Caki2 (cell line): ENCODE measurements at regions not wholly inside any gene's neighbourhood (a gene's known extent, or its start where the extent isn't known, plus 50 kb on each side); places are given as distances from the start of the nearest gene placed in this dataset.

ENCODE experiments used
- DNase-seq: peaks from one replicate; pipeline ENCODE4 v3.0.0-alpha.2; 2015; ENCODE audit warnings: low read depth
- in situ Hi-C: cut with HindIII; loops from 2 replicates; pipeline ENCODE4 v1.10.0; 2016; ENCODE audit warnings: low sequenced_read_pairs, low pct_unique_long_range_greater_than_20kb, mixed read lengths

- no peak for DNase-seq
- in situ Hi-C loops = no loop called here
Measured at GRCh38 chr5:62742207-62742606, 163.6 kb downstream of the LRRC70 start.

- in situ Hi-C loops = no loop called here
- DNase-seq = no peak
Measured at GRCh38 chr5:62741761-62742160, 163.1 kb downstream of the LRRC70 start.

GRCh38 chr5:62737766-62738165 lies 159.1 kb downstream of the LRRC70 start:
- in situ Hi-C loops = no loop called here
- no peak for DNase-seq

- in situ Hi-C loops = no loop called here
- no peak for DNase-seq
Measured at GRCh38 chr5:62732677-62733121, 154.1 kb downstream of the LRRC70 start.

- no peak for DNase-seq
- in situ Hi-C loops = no loop called here
Measured at GRCh38 chr5:62731022-62731421, 152.4 kb downstream of the LRRC70 start.

- in situ Hi-C loops = no loop called here
- DNase-seq = no peak
Measured at GRCh38 chr5:62729675-62730074, 151.1 kb downstream of the LRRC70 start.

- DNase-seq = no peak
- in situ Hi-C loops = no loop called here
Measured at GRCh38 chr5:62727861-62728260, 149.2 kb downstream of the LRRC70 start.

- DNase-seq = no peak
- in situ Hi-C loops = no loop called here
Measured at GRCh38 chr5:62727184-62727583, 148.6 kb downstream of the LRRC70 start.

GRCh38 chr5:62722360-62722759 lies 143.7 kb downstream of the LRRC70 start:
- no peak for DNase-seq
- in situ Hi-C loops = no loop called here

GRCh38 chr5:62720031-62720441 lies 141.4 kb downstream of the LRRC70 start:
- in situ Hi-C loops = no loop called here

GRCh38 chr5:62719061-62719720 lies 140.6 kb downstream of the LRRC70 start:
- in situ Hi-C loops = no loop called here
- no peak for DNase-seq

More at GRCh38 chr5:62720031-62720441, 141.4 kb downstream of the LRRC70 start:
- peak; percentile 44 for DNase-seq

GRCh38 chr5:62718324-62718723 lies 139.7 kb downstream of the LRRC70 start:
- in situ Hi-C loops = no loop called here
- peak; percentile 16 for DNase-seq

- in situ Hi-C loops = no loop called here
Measured at GRCh38 chr5:62717301-62717933, 138.8 kb downstream of the LRRC70 start.

GRCh38 chr5:62714296-62714695 lies 135.7 kb downstream of the LRRC70 start:
- DNase-seq = no peak
- in situ Hi-C loops = no loop called here

More at GRCh38 chr5:62717301-62717933, 138.8 kb downstream of the LRRC70 start:
- no peak for DNase-seq

- in situ Hi-C loops = no loop called here
- no peak for DNase-seq
Measured at GRCh38 chr5:62708481-62709325, 130.1 kb downstream of the LRRC70 start.

- in situ Hi-C loops = no loop called here
- DNase-seq = no peak
Measured at GRCh38 chr5:62707563-62707962, 128.9 kb downstream of the LRRC70 start.

GRCh38 chr5:62707131-62707530 lies 128.5 kb downstream of the LRRC70 start:
- in situ Hi-C loops = no loop called here
- DNase-seq = no peak

GRCh38 chr5:62705022-62705421 lies 126.4 kb downstream of the LRRC70 start:
- in situ Hi-C loops = no loop called here
- no peak for DNase-seq

- DNase-seq = no peak
- in situ Hi-C loops = no loop called here
Measured at GRCh38 chr5:62702126-62702525, 123.5 kb downstream of the LRRC70 start.
